GF-D8 (cell line): ENCODE measurements at regions not wholly inside any gene's neighbourhood (a gene's known extent, or its start where the extent isn't known, plus 50 kb on each side); places are given as distances from the start of the nearest gene placed in this dataset.
"Not testable (repeated sequence)": the region's sequence is repeated elsewhere in the genome, so short reads cannot be mapped to it uniquely, and the experiment has no call there.

Source experiments
- DNase-seq: peaks from one replicate; lab custom pipeline; 2025; lab: John Stamatoyannopoulos, UW

- DNase-seq = no peak
Measured at GRCh38 chr22:27252282-27253049, 549.1 kb downstream of the MN1 start.

- DNase-seq = no peak
Measured at GRCh38 chr22:27253108-27253902, 548.3 kb downstream of the MN1 start.

- not testable (repeated sequence) for DNase-seq
Measured at GRCh38 chr22:27254063-27254462, 547.5 kb downstream of the MN1 start.

- no peak for DNase-seq
Measured at GRCh38 chr22:27255580-27255979, 546.0 kb downstream of the MN1 start.

GRCh38 chr22:27257987-27258386 is 543.6 kb downstream of the MN1 start:
- no peak for DNase-seq

GRCh38 chr22:27258616-27259172 is 542.9 kb downstream of the MN1 start:
- no peak for DNase-seq

GRCh38 chr22:27259433-27259832 is 542.1 kb downstream of the MN1 start:
- DNase-seq = no peak

- no peak for DNase-seq
Measured at GRCh38 chr22:27260087-27260698, 541.4 kb downstream of the MN1 start.

- no peak for DNase-seq
Measured at GRCh38 chr22:27262361-27262760, 539.2 kb downstream of the MN1 start.

GRCh38 chr22:27264184-27264583 is 537.4 kb downstream of the MN1 start:
- no peak for DNase-seq

GRCh38 chr22:27267145-27267544 is 534.4 kb downstream of the MN1 start:
- no peak for DNase-seq

- DNase-seq = no peak
Measured at GRCh38 chr22:27269751-27270543, 531.6 kb downstream of the MN1 start.

- DNase-seq = no peak
Measured at GRCh38 chr22:27270818-27271510, 530.6 kb downstream of the MN1 start.

GRCh38 chr22:27273436-27273835 is 528.1 kb downstream of the MN1 start:
- no peak for DNase-seq

- no peak for DNase-seq
Measured at GRCh38 chr22:27273853-27274252, 527.7 kb downstream of the MN1 start.

GRCh38 chr22:27274770-27275449 is 526.6 kb downstream of the MN1 start:
- DNase-seq = no peak

- no peak for DNase-seq
Measured at GRCh38 chr22:27278946-27279345, 522.6 kb downstream of the MN1 start.

GRCh38 chr22:27283240-27283639 is 518.3 kb downstream of the MN1 start:
- no peak for DNase-seq

GRCh38 chr22:27283714-27284113 is 517.8 kb downstream of the MN1 start:
- DNase-seq = no peak

GRCh38 chr22:27284324-27284723 is 517.2 kb downstream of the MN1 start:
- DNase-seq = no peak

GRCh38 chr22:27286711-27287110 is 514.8 kb downstream of the MN1 start:
- no peak for DNase-seq
